GM12864 (cell line): ENCODE measurements at regions not wholly inside any gene's neighbourhood (a gene's known extent, or its start where the extent isn't known, plus 50 kb on each side); places are given as distances from the start of the nearest gene placed in this dataset.
A peak's percentile ranks its signal among the peaks of the same experiment; 100 is the strongest.
"Not testable (repeated sequence)": the region's sequence is repeated elsewhere in the genome, so short reads cannot be mapped to it uniquely, and the experiment has no call there.

Experiments used
- DNase-seq: peaks from one replicate; pipeline ENCODE4 v3.0.0-alpha.2; 2011; ENCODE audit warnings: low read depth
- H3K4me3 ChIP-seq: 2 replicates; pipeline ENCODE4 v1.5.1; 2011; ENCODE audit warnings: mild to moderate bottlenecking, low read depth, low read length, control low read depth
- CTCF ChIP-seq: IDR thresholded peaks from 2 replicates; pipeline ENCODE4 v1.5.1; 2011; ENCODE audit warnings: low read depth, mild to moderate bottlenecking, moderate library complexity, low read length, control low read depth, inconsistent platforms; ENCODE audit errors: missing control alignments

GRCh38 chr13:24563087-24563486 is 50.5 kb upstream of the PARP4 start:
- DNase-seq: no peak
- no peak overlapping the region for H3K4me3 ChIP-seq
- TF ChIP-seq CTCF: no peak

GRCh38 chr13:24563971-24564370 is 51.4 kb upstream of the PARP4 start:
- H3K4me3 ChIP-seq, DNase-seq: not testable (repeated sequence)

- DNase-seq: no peak
- no peak overlapping the region for H3K4me3 ChIP-seq
- no peak for TF ChIP-seq CTCF
Observed at GRCh38 chr13:24564881-24565280, 52.3 kb upstream of the PARP4 start.

GRCh38 chr13:24567593-24567992 is 55.0 kb upstream of the PARP4 start:
- H3K4me3 ChIP-seq, DNase-seq: not testable (repeated sequence)

- no peak for TF ChIP-seq CTCF
- DNase-seq: no peak
Observed at GRCh38 chr13:24574847-24575246, 62.3 kb upstream of the PARP4 start.

GRCh38 chr13:24580315-24580714 is 67.7 kb upstream of the PARP4 start:
- DNase-seq, H3K4me3 ChIP-seq: not testable (repeated sequence)
- peak; percentile 37 for TF ChIP-seq CTCF

More at GRCh38 chr13:24574847-24575246, 62.3 kb upstream of the PARP4 start:
- H3K4me3 ChIP-seq: no peak overlapping the region

- DNase-seq, H3K4me3 ChIP-seq: not testable (repeated sequence)
Observed at GRCh38 chr13:24581578-24581977, 69.0 kb upstream of the PARP4 start.

- not testable (repeated sequence) for H3K4me3 ChIP-seq, DNase-seq
Observed at GRCh38 chr13:24591697-24592096, 79.1 kb upstream of the PARP4 start.

GRCh38 chr13:24597906-24598670 is 82.1 kb upstream of the ATP12A start:
- DNase-seq, H3K4me3 ChIP-seq: not testable (repeated sequence)

GRCh38 chr13:24599019-24599791 is 81.0 kb upstream of the ATP12A start:
- not testable (repeated sequence) for H3K4me3 ChIP-seq, DNase-seq
